A673 (cell line): ENCODE measurements at regions not wholly inside any gene's neighbourhood (a gene's known extent, or its start where the extent isn't known, plus 50 kb on each side); places are given as distances from the start of the nearest gene placed in this dataset.
"Not testable (repeated sequence)": the region's sequence is repeated elsewhere in the genome, so short reads cannot be mapped to it uniquely, and the experiment has no call there.

Experiments used
- BruUV-seq: library from RNA; stranded (reverse); fragments of 400-500 nt; replicated peaks from 2 replicates; lab custom pipeline; 2021; lab: Mats Ljungman, UMichigan
- CTCF ChIA-PET: fragments of 300-600 bp; sonication (Branson Sonifier 250); formaldehyde crosslinking; loops from one replicate; lab custom pipeline; 2022; ENCODE audit warnings: antibody characterized with exemption; lab: Charles Lee
- POLR2A ChIA-PET: fragments of 300-600 bp; sonication (Branson Sonifier 250); formaldehyde crosslinking; loops from one replicate; lab custom pipeline; 2022; ENCODE audit warnings: antibody characterized with exemption; ENCODE audit not compliant: low non-redundant PET; lab: Charles Lee
- DNase-seq: peaks from one replicate; pipeline ENCODE4 v3.0.0-alpha.2; 2015; ENCODE audit warnings: low spot score
- H3K27ac ChIP-seq: fragments of 200-600 bp; sonication (generic); 2 replicates; pipeline ENCODE4 v1.5.1; 2016; ENCODE audit warnings: mixed run types, low read depth, mild to moderate bottlenecking, mixed read lengths, antibody characterized with exemption, low read length; ENCODE audit not compliant: poor library complexity, severe bottlenecking
- H3K27me3 ChIP-seq: fragments of 200-600 bp; sonication (generic); replicated peaks from 2 replicates; pipeline ENCODE4 v1.6.1; 2017; ENCODE audit warnings: mixed run types, low read depth, mild to moderate bottlenecking, mixed read lengths, antibody characterized with exemption, low read length; ENCODE audit not compliant: insufficient read depth, poor library complexity
- H3K36me3 ChIP-seq: fragments of 200-600 bp; sonication (generic); 2 replicates; pipeline ENCODE4 v1.6.1; 2016; ENCODE audit warnings: mixed run types, mild to moderate bottlenecking, mixed read lengths, antibody characterized with exemption, low read length; ENCODE audit not compliant: insufficient read depth, poor library complexity, severe bottlenecking
- H3K4me1 ChIP-seq: fragments of 200-600 bp; sonication (generic); 2 replicates; pipeline ENCODE4 v1.6.1; 2017; ENCODE audit warnings: mixed run types, mild to moderate bottlenecking, mixed read lengths, antibody characterized with exemption, low read length; ENCODE audit not compliant: insufficient read depth, poor library complexity, severe bottlenecking
- H3K4me3 ChIP-seq: fragments of 200-600 bp; sonication (generic); 2 replicates; pipeline ENCODE4 v1.5.1; 2016; ENCODE audit warnings: low read depth, mixed run types, mild to moderate bottlenecking, mixed read lengths, low read length; ENCODE audit not compliant: poor library complexity, severe bottlenecking
- H3K9me3 ChIP-seq: fragments of 200-600 bp; sonication (generic); 2 replicates; pipeline ENCODE4 v1.6.1; 2016; ENCODE audit warnings: mixed run types, low read depth, mild to moderate bottlenecking, mixed read lengths, antibody characterized with exemption, low read length; ENCODE audit not compliant: poor library complexity, severe bottlenecking
- CTCF ChIP-seq: fragments of 300-800, 200-600 bp; sonication (generic); conservative IDR thresholded peaks from 2 replicates; pipeline ENCODE4 v1.5.1; 2017; ENCODE audit warnings: low read depth, mild to moderate bottlenecking, antibody characterized with exemption, low read length, moderate library complexity, mixed read lengths
- EZH2 ChIP-seq: fragments of 200-600 bp; sonication (generic); IDR thresholded peaks from 2 replicates; pipeline ENCODE4 v1.6.1; 2017; ENCODE audit warnings: borderline replicate concordance, low read depth, mild to moderate bottlenecking, mixed read lengths, antibody characterized with exemption, low read length; ENCODE audit not compliant: poor library complexity, severe bottlenecking
- intact Hi-C: fragments of 100-400 bp; cut with micrococcal nuclease; formaldehyde crosslinking; loops from one replicate; pipeline ENCODE4 v1.10.0; 2022; ENCODE audit not compliant: unreplicated experiment

GRCh38 chr6:159627939-159628338, 65.1 kb downstream of the SOD2 start:
- POLR2A ChIA-PET, result no interaction called here
- DNase-seq, result no peak
- no TSS peak for BruUV-seq

GRCh38 chr6:159626506-159626905, 66.5 kb downstream of the SOD2 start:
- DNase-seq, intact Hi-C loops, H3K9me3 ChIP-seq, H3K27me3 ChIP-seq, CTCF ChIA-PET, POLR2A ChIA-PET, H3K4me3 ChIP-seq, H3K4me1 ChIP-seq, H3K27ac ChIP-seq, BruUV-seq, H3K36me3 ChIP-seq: not testable (repeated sequence)

More at GRCh38 chr6:159627939-159628338, 65.1 kb downstream of the SOD2 start:
- CTCF ChIA-PET, result no interaction called here
- Histone ChIP-seq H3K36me3 (no peaks in the 10 kb centered on the region), H3K9me3 (no peaks in the 10 kb centered on the region), H3K4me3 (no peak overlapping the region), H3K4me1 (no peaks in the 10 kb centered on the region), H3K27me3 (no peaks in the 10 kb centered on the region), H3K27ac (no peak overlapping the region)
- intact Hi-C loops, result no loop called here
- no peak for TF ChIP-seq EZH2
- TF ChIP-seq CTCF, result no peak

- intact Hi-C loops, result no loop called here
These were observed 69.9 kb downstream of the SOD2 start for GRCh38 chr6:159623156-159623555.

More at GRCh38 chr6:159623156-159623555, 69.9 kb downstream of the SOD2 start:
- ChIA-PET POLR2A (no interaction called here), CTCF (no interaction called here)
- Histone ChIP-seq H3K9me3 (peaks cover under 1% of the 10 kb centered on the region), H3K27me3 (no peaks in the 10 kb centered on the region), H3K4me1 (no peaks in the 10 kb centered on the region), H3K36me3 (no peaks in the 10 kb centered on the region), H3K4me3 (no peak overlapping the region), H3K27ac (no peak overlapping the region)
- TF ChIP-seq EZH2 (no peak), CTCF (no peak)
- no TSS peak for BruUV-seq
- no peak for DNase-seq
